ENCODE measurements at regions not wholly inside any gene's neighbourhood (a gene's known extent, or its start where the extent isn't known, plus 50 kb on each side); places are given as distances from the start of the nearest gene placed in this dataset.
A peak's percentile ranks its signal among the peaks of the same experiment; 100 is the strongest.

DNA sequence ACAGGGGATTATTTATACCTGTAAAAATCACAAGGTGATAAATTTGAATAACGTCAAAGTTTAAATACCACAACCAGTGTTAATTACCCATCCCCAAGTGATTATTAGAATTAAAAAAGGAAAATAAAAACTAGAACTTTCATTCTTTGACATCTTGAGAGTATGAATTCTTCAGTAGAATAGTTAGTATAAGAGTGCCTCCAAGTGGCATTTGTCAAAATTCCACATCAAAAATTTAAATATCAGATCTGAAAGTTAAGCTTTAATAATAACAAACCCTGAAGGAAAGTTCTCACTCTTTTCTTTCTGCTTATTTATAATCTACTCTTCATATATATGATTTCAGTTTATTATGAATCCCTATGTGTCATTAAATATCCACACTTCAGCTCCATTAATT is 273.7 kb upstream of the KYNU start:
- peak; percentile 32 for FAIRE-seq
- CTCF ChIA-PET: interaction anchor here (0.6 to 1.3 kb wide), 4 partner anchors 12 to 450 kb away, joined by 3 read pairs; no protein-coding TSS in a partner anchor
- Histone ChIP-seq H3K4me2 (no peak overlapping the region), H3K27ac (no peak overlapping the region), H3K9me3 (no peaks in the 10 kb centered on the region), H3K4me1 (peaks cover 28% of the 10 kb centered on the region), H3K4me3 (no peak overlapping the region)
- no peak for DNase-seq (ENCODE audit: low read depth in 1 of 2, low spot score in 1 of 2)
- TF ChIP-seq POLR2A (IDR thresholded peaks at IDR 0.05; ENCODE audit: low read length) (no peak), TP53 (CRISPR knock-in tag; IDR thresholded peaks at IDR 0.05) (no peak), SMC3 (IDR thresholded peaks at IDR 0.05) (peak; percentile 76), HOXA7 (CRISPR knock-in tag; IDR thresholded peaks at IDR 0.05) (no peak), HOXB5 (CRISPR knock-in tag; IDR thresholded peaks at IDR 0.05) (no peak), RNF2 (IDR thresholded peaks at IDR 0.05; ENCODE audit: borderline replicate concordance, low read depth) (no peak), RAD21 (conservative IDR thresholded peaks at IDR 0.05 in 1 of 2, IDR thresholded peaks at IDR 0.05 in 1 of 2) (peak; percentile 81 to 86), FOSB (CRISPR knock-in tag; IDR thresholded peaks at IDR 0.05) (no peak), CBX2 (IDR thresholded peaks at IDR 0.05; ENCODE audit: borderline replicate concordance, low read depth) (no peak)
- TF ChIP-seq, protein P1, sequence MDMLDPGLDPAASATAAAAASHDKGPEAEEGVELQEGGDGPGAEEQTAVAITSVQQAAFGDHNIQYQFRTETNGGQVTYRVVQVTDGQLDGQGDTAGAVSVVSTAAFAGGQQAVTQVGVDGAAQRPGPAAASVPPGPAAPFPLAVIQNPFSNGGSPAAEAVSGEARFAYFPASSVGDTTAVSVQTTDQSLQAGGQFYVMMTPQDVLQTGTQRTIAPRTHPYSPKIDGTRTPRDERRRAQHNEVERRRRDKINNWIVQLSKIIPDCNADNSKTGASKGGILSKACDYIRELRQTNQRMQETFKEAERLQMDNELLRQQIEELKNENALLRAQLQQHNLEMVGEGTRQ (IDR thresholded peaks at IDR 0.05): no peak
- TF ChIP-seq, protein P2, sequence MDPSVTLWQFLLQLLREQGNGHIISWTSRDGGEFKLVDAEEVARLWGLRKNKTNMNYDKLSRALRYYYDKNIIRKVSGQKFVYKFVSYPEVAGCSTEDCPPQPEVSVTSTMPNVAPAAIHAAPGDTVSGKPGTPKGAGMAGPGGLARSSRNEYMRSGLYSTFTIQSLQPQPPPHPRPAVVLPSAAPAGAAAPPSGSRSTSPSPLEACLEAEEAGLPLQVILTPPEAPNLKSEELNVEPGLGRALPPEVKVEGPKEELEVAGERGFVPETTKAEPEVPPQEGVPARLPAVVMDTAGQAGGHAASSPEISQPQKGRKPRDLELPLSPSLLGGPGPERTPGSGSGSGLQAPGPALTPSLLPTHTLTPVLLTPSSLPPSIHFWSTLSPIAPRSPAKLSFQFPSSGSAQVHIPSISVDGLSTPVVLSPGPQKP (IDR thresholded peaks at IDR 0.05; ENCODE audit: low read depth, low read length): no peak
- TF ChIP-seq, protein P3, sequence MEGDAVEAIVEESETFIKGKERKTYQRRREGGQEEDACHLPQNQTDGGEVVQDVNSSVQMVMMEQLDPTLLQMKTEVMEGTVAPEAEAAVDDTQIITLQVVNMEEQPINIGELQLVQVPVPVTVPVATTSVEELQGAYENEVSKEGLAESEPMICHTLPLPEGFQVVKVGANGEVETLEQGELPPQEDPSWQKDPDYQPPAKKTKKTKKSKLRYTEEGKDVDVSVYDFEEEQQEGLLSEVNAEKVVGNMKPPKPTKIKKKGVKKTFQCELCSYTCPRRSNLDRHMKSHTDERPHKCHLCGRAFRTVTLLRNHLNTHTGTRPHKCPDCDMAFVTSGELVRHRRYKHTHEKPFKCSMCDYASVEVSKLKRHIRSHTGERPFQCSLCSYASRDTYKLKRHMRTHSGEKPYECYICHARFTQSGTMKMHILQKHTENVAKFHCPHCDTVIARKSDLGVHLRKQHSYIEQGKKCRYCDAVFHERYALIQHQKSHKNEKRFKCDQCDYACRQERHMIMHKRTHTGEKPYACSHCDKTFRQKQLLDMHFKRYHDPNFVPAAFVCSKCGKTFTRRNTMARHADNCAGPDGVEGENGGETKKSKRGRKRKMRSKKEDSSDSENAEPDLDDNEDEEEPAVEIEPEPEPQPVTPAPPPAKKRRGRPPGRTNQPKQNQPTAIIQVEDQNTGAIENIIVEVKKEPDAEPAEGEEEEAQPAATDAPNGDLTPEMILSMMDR (IDR thresholded peaks at IDR 0.05): peak; percentile 74
- ATAC-seq: peak in 1 of 2 experiments; percentile 47; a peak in 1 of 6 replicates
- WGBS (ENCODE audit: missing lambda C conversion rate): 5% methylated on average over 1 of the region's 1 CpG
- POLR2A ChIA-PET: no interaction called here

DNA sequence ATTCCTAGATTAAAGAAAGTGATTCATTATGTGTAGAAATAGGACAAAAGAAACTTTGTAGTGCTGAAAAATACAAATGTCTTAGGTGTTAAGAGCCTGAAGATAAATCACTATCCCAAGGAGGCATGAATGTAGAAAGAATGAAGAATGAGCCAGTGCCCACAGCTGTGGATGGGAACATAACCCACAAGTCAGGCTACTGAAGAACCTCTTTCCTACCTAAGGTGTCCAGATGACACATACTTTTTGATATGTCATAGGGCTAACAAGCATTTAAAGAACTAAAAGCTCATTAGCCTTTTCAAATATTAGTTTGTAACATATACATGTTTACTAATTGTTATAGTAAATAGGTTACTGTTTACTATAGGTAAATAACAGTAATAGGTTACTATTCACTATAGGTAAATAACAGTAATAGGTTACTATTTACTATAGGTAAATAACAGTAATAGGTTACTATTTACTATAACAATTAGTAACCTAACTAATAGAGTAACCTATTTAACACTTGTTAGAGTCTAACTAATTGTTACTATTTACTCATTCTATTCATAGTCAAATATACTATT is 275.0 kb upstream of the KYNU start:
- ChIA-PET POLR2A (no interaction called here), CTCF (interaction anchor here (1.2 kb wide), 1 partner anchor 20 kb away, joined by 4 read pairs; no protein-coding TSS in a partner anchor)
- TF ChIP-seq CHD4 (IDR thresholded peaks at IDR 0.05; ENCODE audit: borderline replicate concordance) (no peak), RNF2 (IDR thresholded peaks at IDR 0.05; ENCODE audit: borderline replicate concordance, low read depth) (no peak), CBX8 (IDR thresholded peaks at IDR 0.05) (no peak), EP300 (IDR thresholded peaks at IDR 0.05) (no peak), HOXB5 (CRISPR knock-in tag; IDR thresholded peaks at IDR 0.05) (no peak), RARB (CRISPR knock-in tag; IDR thresholded peaks at IDR 0.05) (no peak), TP53 (CRISPR knock-in tag; IDR thresholded peaks at IDR 0.05) (no peak), TFCP2L1 (CRISPR knock-in tag; IDR thresholded peaks at IDR 0.05) (no peak), POLR2AphosphoS2 (conservative IDR thresholded peaks at IDR 0.05; ENCODE audit: low read length) (no peak), KDM1A (IDR thresholded peaks at IDR 0.05; ENCODE audit: low read depth) (no peak), PHF8 (IDR thresholded peaks at IDR 0.05; ENCODE audit: borderline replicate concordance, low read depth) (no peak), MYC (IDR thresholded peaks at IDR 0.05; ENCODE audit: borderline replicate concordance, low read length) (no peak), JUN (IDR thresholded peaks at IDR 0.05) (no peak), HOXA7 (CRISPR knock-in tag; IDR thresholded peaks at IDR 0.05) (no peak), CEBPB (IDR thresholded peaks at IDR 0.05) (no peak), ESRRA (IDR thresholded peaks at IDR 0.05; ENCODE audit: borderline replicate concordance, low read length) (no peak), BHLHE40 (IDR thresholded peaks at IDR 0.05; ENCODE audit: low read depth, low read length) (no peak)
- TF ChIP-seq, protein P4, sequence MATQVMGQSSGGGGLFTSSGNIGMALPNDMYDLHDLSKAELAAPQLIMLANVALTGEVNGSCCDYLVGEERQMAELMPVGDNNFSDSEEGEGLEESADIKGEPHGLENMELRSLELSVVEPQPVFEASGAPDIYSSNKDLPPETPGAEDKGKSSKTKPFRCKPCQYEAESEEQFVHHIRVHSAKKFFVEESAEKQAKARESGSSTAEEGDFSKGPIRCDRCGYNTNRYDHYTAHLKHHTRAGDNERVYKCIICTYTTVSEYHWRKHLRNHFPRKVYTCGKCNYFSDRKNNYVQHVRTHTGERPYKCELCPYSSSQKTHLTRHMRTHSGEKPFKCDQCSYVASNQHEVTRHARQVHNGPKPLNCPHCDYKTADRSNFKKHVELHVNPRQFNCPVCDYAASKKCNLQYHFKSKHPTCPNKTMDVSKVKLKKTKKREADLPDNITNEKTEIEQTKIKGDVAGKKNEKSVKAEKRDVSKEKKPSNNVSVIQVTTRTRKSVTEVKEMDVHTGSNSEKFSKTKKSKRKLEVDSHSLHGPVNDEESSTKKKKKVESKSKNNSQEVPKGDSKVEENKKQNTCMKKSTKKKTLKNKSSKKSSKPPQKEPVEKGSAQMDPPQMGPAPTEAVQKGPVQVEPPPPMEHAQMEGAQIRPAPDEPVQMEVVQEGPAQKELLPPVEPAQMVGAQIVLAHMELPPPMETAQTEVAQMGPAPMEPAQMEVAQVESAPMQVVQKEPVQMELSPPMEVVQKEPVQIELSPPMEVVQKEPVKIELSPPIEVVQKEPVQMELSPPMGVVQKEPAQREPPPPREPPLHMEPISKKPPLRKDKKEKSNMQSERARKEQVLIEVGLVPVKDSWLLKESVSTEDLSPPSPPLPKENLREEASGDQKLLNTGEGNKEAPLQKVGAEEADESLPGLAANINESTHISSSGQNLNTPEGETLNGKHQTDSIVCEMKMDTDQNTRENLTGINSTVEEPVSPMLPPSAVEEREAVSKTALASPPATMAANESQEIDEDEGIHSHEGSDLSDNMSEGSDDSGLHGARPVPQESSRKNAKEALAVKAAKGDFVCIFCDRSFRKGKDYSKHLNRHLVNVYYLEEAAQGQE (IDR thresholded peaks at IDR 0.05): no peak
- TF ChIP-seq, protein P5, sequence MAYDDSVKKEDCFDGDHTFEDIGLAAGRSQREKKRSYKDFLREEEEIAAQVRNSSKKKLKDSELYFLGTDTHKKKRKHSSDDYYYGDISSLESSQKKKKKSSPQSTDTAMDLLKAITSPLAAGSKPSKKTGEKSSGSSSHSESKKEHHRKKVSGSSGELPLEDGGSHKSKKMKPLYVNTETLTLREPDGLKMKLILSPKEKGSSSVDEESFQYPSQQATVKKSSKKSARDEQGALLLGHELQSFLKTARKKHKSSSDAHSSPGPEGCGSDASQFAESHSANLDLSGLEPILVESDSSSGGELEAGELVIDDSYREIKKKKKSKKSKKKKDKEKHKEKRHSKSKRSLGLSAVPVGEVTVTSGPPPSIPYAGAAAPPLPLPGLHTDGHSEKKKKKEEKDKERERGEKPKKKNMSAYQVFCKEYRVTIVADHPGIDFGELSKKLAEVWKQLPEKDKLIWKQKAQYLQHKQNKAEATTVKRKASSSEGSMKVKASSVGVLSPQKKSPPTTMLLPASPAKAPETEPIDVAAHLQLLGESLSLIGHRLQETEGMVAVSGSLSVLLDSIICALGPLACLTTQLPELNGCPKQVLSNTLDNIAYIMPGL (CRISPR knock-in tag; IDR thresholded peaks at IDR 0.05; ENCODE audit: borderline replicate concordance): no peak
- Histone ChIP-seq H3K4me2 (no peak overlapping the region), H3K4me1 (peaks cover 30% of the 10 kb centered on the region), H3K27ac (no peak overlapping the region), H3K4me3 (no peak overlapping the region), H3K9me3 (no peaks in the 10 kb centered on the region; the same call in 2 of the 3 replicates)
- FAIRE-seq (no peak), ATAC-seq (no peak), DNase-seq (ENCODE audit: low read depth in 1 of 2, low spot score in 1 of 2) (no peak)

All from A549 (cell line).